ENCODE measurements at regions not wholly inside any gene's neighbourhood (a gene's known extent, or its start where the extent isn't known, plus 50 kb on each side); places are given as distances from the start of the nearest gene placed in this dataset.

- H3K36me3 ChIP-seq (replicated peaks in 1 of 2; ENCODE audit: control insufficient read depth in 2 of 2, insufficient read depth in 2 of 2, low read length in 2 of 2) = no peaks in the 10 kb centered on the region
- no peak overlapping the region for H2BK5ac ChIP-seq (ENCODE audit: low read length)
- H2BK120ac ChIP-seq (ENCODE audit: low read depth, low read length) = no peak overlapping the region
- WGBS, 2 donors (ENCODE audit: extremely low coverage in 2 of 2, insufficient read length in 2 of 2, insufficient replicate concordance in 1 of 2) = no CpG with 5 or more reads among the region's 9 CpGs
- H3K9me3 ChIP-seq (replicated peaks in 1 of 2; ENCODE audit: control insufficient read depth in 2 of 2, insufficient read depth in 1 of 2, low read depth in 1 of 2, low read length in 2 of 2) = no peaks in the 10 kb centered on the region
- H4K8ac ChIP-seq (ENCODE audit: low read depth, low read length) = no peak overlapping the region
- no peak overlapping the region for H3K4me3 ChIP-seq (ENCODE audit: low read length in 2 of 2)
- no peak overlapping the region for H3K18ac ChIP-seq (ENCODE audit: low read length)
- no peak overlapping the region for H3K14ac ChIP-seq (ENCODE audit: low read length)
- no peak overlapping the region for H3K4me2 ChIP-seq (ENCODE audit: insufficient read depth, low read length, poor library complexity, severe bottlenecking)
- H2AFZ ChIP-seq (ENCODE audit: low read length) = no peak overlapping the region
- no peak overlapping the region for H3K4ac ChIP-seq (ENCODE audit: low read length)
- no peak overlapping the region for H2AK5ac ChIP-seq (ENCODE audit: low read depth, low read length)
- no peaks in the 10 kb centered on the region for H3K27me3 ChIP-seq (ENCODE audit: control insufficient read depth in 3 of 3, insufficient read depth in 3 of 3, low read depth in 1 of 3, low read length in 3 of 3)
- no peak overlapping the region for H4K91ac ChIP-seq (ENCODE audit: low read depth, low read length, poor library complexity)
- no peak overlapping the region for H3K9ac ChIP-seq (ENCODE audit: low read depth, low read length, poor library complexity)
- H2BK15ac ChIP-seq (ENCODE audit: low read length) = no peak overlapping the region
- H3K4me1 ChIP-seq (ENCODE audit: control insufficient read depth in 2 of 2, insufficient read depth in 1 of 2, low read depth in 1 of 2, low read length in 2 of 2) = no peaks in the 10 kb centered on the region
- H3K79me1 ChIP-seq (ENCODE audit: low read depth, low read length) = no peaks in the 10 kb centered on the region
- no peak overlapping the region for H2BK12ac ChIP-seq (ENCODE audit: low read length)
- DNase-seq (ENCODE audit: low spot score) = no peak
- H3K23ac ChIP-seq (ENCODE audit: low read depth, low read length, poor library complexity) = no peak overlapping the region
- H3K27ac ChIP-seq (replicated peaks; ENCODE audit: low read length) = no peak overlapping the region
These were observed 1600.5 kb upstream of the TENM3 start for GRCh38 chr4:180642732-180643131.

- no peak overlapping the region for H2BK120ac ChIP-seq (ENCODE audit: low read depth, low read length)
- H3K9me3 ChIP-seq (replicated peaks in 1 of 2; ENCODE audit: control insufficient read depth in 2 of 2, insufficient read depth in 1 of 2, low read depth in 1 of 2, low read length in 2 of 2) = no peaks in the 10 kb centered on the region
- H3K14ac ChIP-seq (ENCODE audit: low read length) = no peak overlapping the region
- H3K18ac ChIP-seq (ENCODE audit: low read length) = no peak overlapping the region
- H3K4me1 ChIP-seq (ENCODE audit: control insufficient read depth in 2 of 2, insufficient read depth in 1 of 2, low read depth in 1 of 2, low read length in 2 of 2) = peaks cover 0 to 2% of the 10 kb centered on the region in 2 donors
- no peaks in the 10 kb centered on the region for H3K36me3 ChIP-seq (replicated peaks in 1 of 2; ENCODE audit: control insufficient read depth in 2 of 2, insufficient read depth in 2 of 2, low read length in 2 of 2)
- H3K9ac ChIP-seq (ENCODE audit: low read depth, low read length, poor library complexity) = no peak overlapping the region
- H2AK5ac ChIP-seq (ENCODE audit: low read depth, low read length) = no peak overlapping the region
- H2BK12ac ChIP-seq (ENCODE audit: low read length) = no peak overlapping the region
- H2BK15ac ChIP-seq (ENCODE audit: low read length) = no peak overlapping the region
- no CpG with 5 or more reads among the region's 4 CpGs for WGBS, 2 donors (ENCODE audit: extremely low coverage in 2 of 2, insufficient read length in 2 of 2, insufficient replicate concordance in 1 of 2)
- no peak overlapping the region for H3K4ac ChIP-seq (ENCODE audit: low read length)
- no peak overlapping the region for H4K91ac ChIP-seq (ENCODE audit: low read depth, low read length, poor library complexity)
- no peak overlapping the region for H3K4me3 ChIP-seq (ENCODE audit: low read length in 2 of 2)
- H3K4me2 ChIP-seq (ENCODE audit: insufficient read depth, low read length, poor library complexity, severe bottlenecking) = no peak overlapping the region
- no peak for DNase-seq (ENCODE audit: low spot score)
- H4K8ac ChIP-seq (ENCODE audit: low read depth, low read length) = no peak overlapping the region
- no peak overlapping the region for H3K23ac ChIP-seq (ENCODE audit: low read depth, low read length, poor library complexity)
- no peaks in the 10 kb centered on the region for H3K79me1 ChIP-seq (ENCODE audit: low read depth, low read length)
- H3K27me3 ChIP-seq (ENCODE audit: control insufficient read depth in 3 of 3, insufficient read depth in 3 of 3, low read depth in 1 of 3, low read length in 3 of 3) = no peaks in the 10 kb centered on the region
- H3K27ac ChIP-seq (replicated peaks; ENCODE audit: low read length) = no peak overlapping the region
- peak overlapping the region; percentile 24 for H2AFZ ChIP-seq (ENCODE audit: low read length)
- no peak overlapping the region for H2BK5ac ChIP-seq (ENCODE audit: low read length)
These were observed 1592.9 kb upstream of the TENM3 start for GRCh38 chr4:180650273-180650672.

DNA sequence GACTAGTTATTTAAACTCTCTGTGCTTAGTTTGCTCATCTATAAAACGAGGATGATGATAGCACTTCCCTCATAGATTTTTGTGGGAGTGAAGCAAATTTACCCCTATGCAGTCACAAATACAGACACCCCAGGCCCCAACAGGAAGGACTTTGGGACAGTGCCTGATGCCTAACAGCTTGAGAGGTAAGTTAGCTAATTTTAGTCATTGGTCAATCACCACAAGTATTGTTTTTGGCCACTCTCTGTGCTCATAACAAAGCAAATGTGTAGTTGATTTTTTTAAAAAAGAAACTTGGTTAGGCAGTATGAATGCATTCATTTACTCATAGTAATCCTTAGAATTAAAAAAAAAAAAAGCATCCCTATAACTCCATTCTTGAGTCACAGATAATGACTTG lies 1590.7 kb upstream of the TENM3 start:
- no peak overlapping the region for H2BK5ac ChIP-seq (ENCODE audit: low read length)
- H3K4me3 ChIP-seq (ENCODE audit: low read length in 2 of 2) = no peak overlapping the region
- peaks cover 2 to 3% of the 10 kb centered on the region in 2 donors for H3K4me1 ChIP-seq (ENCODE audit: control insufficient read depth in 2 of 2, insufficient read depth in 1 of 2, low read depth in 1 of 2, low read length in 2 of 2)
- no peak overlapping the region for H3K23ac ChIP-seq (ENCODE audit: low read depth, low read length, poor library complexity)
- no peaks in the 10 kb centered on the region for H3K36me3 ChIP-seq (replicated peaks in 1 of 2; ENCODE audit: control insufficient read depth in 2 of 2, insufficient read depth in 2 of 2, low read length in 2 of 2)
- H3K14ac ChIP-seq (ENCODE audit: low read length) = no peak overlapping the region
- H3K9ac ChIP-seq (ENCODE audit: low read depth, low read length, poor library complexity) = no peak overlapping the region
- no CpG with 5 or more reads among the region's 1 CpG for WGBS, 2 donors (ENCODE audit: extremely low coverage in 2 of 2, insufficient read length in 2 of 2, insufficient replicate concordance in 1 of 2)
- H3K79me1 ChIP-seq (ENCODE audit: low read depth, low read length) = no peaks in the 10 kb centered on the region
- H4K91ac ChIP-seq (ENCODE audit: low read depth, low read length, poor library complexity) = no peak overlapping the region
- no peak overlapping the region for H4K8ac ChIP-seq (ENCODE audit: low read depth, low read length)
- H2AFZ ChIP-seq (ENCODE audit: low read length) = no peak overlapping the region
- no peak overlapping the region for H3K18ac ChIP-seq (ENCODE audit: low read length)
- no peak overlapping the region for H3K4ac ChIP-seq (ENCODE audit: low read length)
- no peak for DNase-seq (ENCODE audit: low spot score)
- no peak overlapping the region for H2AK5ac ChIP-seq (ENCODE audit: low read depth, low read length)
- H2BK120ac ChIP-seq (ENCODE audit: low read depth, low read length) = no peak overlapping the region
- H3K27me3 ChIP-seq (ENCODE audit: control insufficient read depth in 3 of 3, insufficient read depth in 3 of 3, low read depth in 1 of 3, low read length in 3 of 3) = no peaks in the 10 kb centered on the region
- H3K27ac ChIP-seq (replicated peaks; ENCODE audit: low read length) = no peak overlapping the region
- no peak overlapping the region for H3K4me2 ChIP-seq (ENCODE audit: insufficient read depth, low read length, poor library complexity, severe bottlenecking)
- H2BK15ac ChIP-seq (ENCODE audit: low read length) = no peak overlapping the region
- no peak overlapping the region for H2BK12ac ChIP-seq (ENCODE audit: low read length)
- no peaks in the 10 kb centered on the region for H3K9me3 ChIP-seq (replicated peaks in 1 of 2; ENCODE audit: control insufficient read depth in 2 of 2, insufficient read depth in 1 of 2, low read depth in 1 of 2, low read length in 2 of 2)

- no CpG with 5 or more reads among the region's 3 CpGs for WGBS, 2 donors (ENCODE audit: extremely low coverage in 2 of 2, insufficient read length in 2 of 2, insufficient replicate concordance in 1 of 2)
- H3K27ac ChIP-seq (replicated peaks; ENCODE audit: low read length) = no peak overlapping the region
- H3K9ac ChIP-seq (ENCODE audit: low read depth, low read length, poor library complexity) = no peak overlapping the region
These were observed 1587.3 kb upstream of the TENM3 start for GRCh38 chr4:180655886-180656285.

More at GRCh38 chr4:180655886-180656285, 1587.3 kb upstream of the TENM3 start:
- no peak overlapping the region for H3K18ac ChIP-seq (ENCODE audit: low read length)
- no peak overlapping the region for H4K8ac ChIP-seq (ENCODE audit: low read depth, low read length)
- no peak overlapping the region for H3K23ac ChIP-seq (ENCODE audit: low read depth, low read length, poor library complexity)
- no peak overlapping the region for H2BK5ac ChIP-seq (ENCODE audit: low read length)
- H2AK5ac ChIP-seq (ENCODE audit: low read depth, low read length) = no peak overlapping the region
- peaks cover 2 to 3% of the 10 kb centered on the region in 2 donors for H3K4me1 ChIP-seq (ENCODE audit: control insufficient read depth in 2 of 2, insufficient read depth in 1 of 2, low read depth in 1 of 2, low read length in 2 of 2)
- no peak overlapping the region for H2AFZ ChIP-seq (ENCODE audit: low read length)
- H2BK120ac ChIP-seq (ENCODE audit: low read depth, low read length) = no peak overlapping the region
- no peak overlapping the region for H2BK12ac ChIP-seq (ENCODE audit: low read length)
- no peak overlapping the region for H3K4me2 ChIP-seq (ENCODE audit: insufficient read depth, low read length, poor library complexity, severe bottlenecking)
- no peaks in the 10 kb centered on the region for H3K9me3 ChIP-seq (replicated peaks in 1 of 2; ENCODE audit: control insufficient read depth in 2 of 2, insufficient read depth in 1 of 2, low read depth in 1 of 2, low read length in 2 of 2)
- DNase-seq (ENCODE audit: low spot score) = no peak
- H3K27me3 ChIP-seq (ENCODE audit: control insufficient read depth in 3 of 3, insufficient read depth in 3 of 3, low read depth in 1 of 3, low read length in 3 of 3) = no peaks in the 10 kb centered on the region
- no peak overlapping the region for H3K4me3 ChIP-seq (ENCODE audit: low read length in 2 of 2)
- H3K4ac ChIP-seq (ENCODE audit: low read length) = no peak overlapping the region
- no peak overlapping the region for H4K91ac ChIP-seq (ENCODE audit: low read depth, low read length, poor library complexity)
- no peaks in the 10 kb centered on the region for H3K36me3 ChIP-seq (replicated peaks in 1 of 2; ENCODE audit: control insufficient read depth in 2 of 2, insufficient read depth in 2 of 2, low read length in 2 of 2)
- no peaks in the 10 kb centered on the region for H3K79me1 ChIP-seq (ENCODE audit: low read depth, low read length)
- H3K14ac ChIP-seq (ENCODE audit: low read length) = no peak overlapping the region
- H2BK15ac ChIP-seq (ENCODE audit: low read length) = no peak overlapping the region

Measured in neuronal stem cell (in vitro differentiated cells).